GM12878 (cell line): ENCODE measurements at regions not wholly inside any gene's neighbourhood (a gene's known extent, or its start where the extent isn't known, plus 50 kb on each side); places are given as distances from the start of the nearest gene placed in this dataset.

Source experiments
- ATAC-seq: fragments of 200-7000 bp; cut with Tn5 transposase; 3 replicates; pipeline ENCODE4 v1.9.1; 2020; ENCODE audit warnings: mild to moderate bottlenecking, moderate library complexity
- BruUV-seq: library from RNA; stranded (reverse); fragments of 400-500 nt; replicated peaks from 2 replicates; lab custom pipeline; 2021; lab: Mats Ljungman, UMichigan
- CTCF ChIA-PET: fragments of 300-600 bp; sonication (Branson Sonifier 250); formaldehyde crosslinking; extraction: SDS; loops from one replicate; lab custom pipeline; 2021; ENCODE audit warnings: inconsistent platforms; lab: Yijun Ruan, JAX
- POLR2A ChIA-PET: fragments of 350-600 bp; formaldehyde crosslinking; extraction: SDS; loops from one replicate; lab custom pipeline; 2021; ENCODE audit warnings: inconsistent platforms; lab: Charles Lee
- RAD21 ChIA-PET: fragments of 300-600 bp; sonication (Branson Sonifier 250); formaldehyde crosslinking; loops from one replicate; lab custom pipeline; 2023; ENCODE audit warnings: antibody characterized with exemption; ENCODE audit not compliant: unreplicated experiment; lab: Charles Lee
- SMC1A ChIA-PET: fragments of 300-600 bp; sonication (Branson Sonifier 250); formaldehyde crosslinking; loops from one replicate; lab custom pipeline; 2023; ENCODE audit not compliant: unreplicated experiment, uncharacterized antibody; lab: Charles Lee
- DNase-seq: peaks from one replicate; pipeline ENCODE4 v3.0.0-alpha.2; 2011; ENCODE audit warnings: low read depth, low spot score
- FAIRE-seq: peaks from 3 replicates; lab custom pipeline; 2011; peaks lifted over from hg19 to GRCh38; lab: Jason Lieb, UNC
- H2AFZ ChIP-seq: 2 replicates; pipeline ENCODE4 v1.6.0; 2011; ENCODE audit warnings: low read depth, low read length, control low read depth; ENCODE audit not compliant: control insufficient read depth
- H3K27ac ChIP-seq: 2 replicates; pipeline ENCODE4 v1.5.1; 2011; ENCODE audit warnings: control low read depth; ENCODE audit not compliant: control insufficient read depth, insufficient read depth
- H3K27me3 ChIP-seq, 2 experiments: replicated peaks in 1 of 2; 2 replicates each; pipeline versions ENCODE4 v1.6.0 to v1.6.1; 2011; ENCODE audit warnings: low read length in 1 of 2; ENCODE audit not compliant: control insufficient read depth in 2 of 2, insufficient read depth in 2 of 2
- H3K36me3 ChIP-seq, 2 experiments: 2 replicates each; pipeline ENCODE4 v1.5.1; 2011; ENCODE audit warnings: low read length in 1 of 2; ENCODE audit not compliant: control insufficient read depth in 2 of 2, insufficient read depth in 2 of 2
- H3K4me1 ChIP-seq: 2 replicates; pipeline ENCODE4 v1.6.1; 2011; ENCODE audit warnings: mild to moderate bottlenecking, low read length, moderate library complexity, mixed read lengths; ENCODE audit not compliant: control insufficient read depth, insufficient read depth
- H3K4me2 ChIP-seq: 2 replicates; pipeline ENCODE4 v1.6.0; 2011; ENCODE audit warnings: control low read depth; ENCODE audit not compliant: control insufficient read depth, insufficient read depth
- H3K4me3 ChIP-seq: fragments of 200-600 bp; sonication (generic); 2 replicates; pipeline ENCODE4 v1.5.1; 2016
- H3K79me2 ChIP-seq: 2 replicates; pipeline ENCODE4 v1.6.0; 2011; ENCODE audit warnings: low read length; ENCODE audit not compliant: control insufficient read depth, insufficient read depth
- H3K9ac ChIP-seq: 2 replicates; pipeline ENCODE4 v1.8.0; 2011; ENCODE audit warnings: low read length, control low read depth, mixed read lengths; ENCODE audit not compliant: control insufficient read depth, insufficient read depth
- H3K9me3 ChIP-seq: replicated peaks from 3 replicates; pipeline ENCODE4 v1.5.1; 2011; ENCODE audit warnings: mild to moderate bottlenecking, low read length; ENCODE audit not compliant: control insufficient read depth, insufficient read depth
- H4K20me1 ChIP-seq: 2 replicates; pipeline ENCODE4 v1.6.0; 2011; ENCODE audit not compliant: control insufficient read depth, insufficient read depth
- BMI1 ChIP-seq: fragments of 450-650 bp; IDR thresholded peaks from 2 replicates; pipeline ENCODE4 v1.6.1; 2016; ENCODE audit warnings: mild to moderate bottlenecking, moderate library complexity, borderline replicate concordance
- CEBPZ ChIP-seq: fragments of 150-350 bp; IDR thresholded peaks from 2 replicates; pipeline ENCODE4 v1.6.1; 2016; ENCODE audit warnings: low read depth, low read length
- E2F4 ChIP-seq: IDR thresholded peaks from 2 replicates; pipeline ENCODE4 v1.6.1; 2012; ENCODE audit warnings: low read depth, low read length, improper control_type of control experiment
- E4F1 ChIP-seq: fragments of 450-650 bp; IDR thresholded peaks from 2 replicates; pipeline ENCODE4 v1.6.1; 2018; ENCODE audit warnings: borderline replicate concordance, mild to moderate bottlenecking; ENCODE audit not compliant: partially characterized antibody
- FOXK2 ChIP-seq: fragments of 450-650 bp; IDR thresholded peaks from 2 replicates; pipeline ENCODE4 v1.6.1; 2017; ENCODE audit warnings: mild to moderate bottlenecking, moderate library complexity
- GATAD2B ChIP-seq: fragments of 450-650 bp; conservative IDR thresholded peaks from 2 replicates; pipeline ENCODE4 v1.6.1; 2017; ENCODE audit warnings: low read depth, mild to moderate bottlenecking, moderate library complexity
- KLF5 ChIP-seq: fragments of 450-650 bp; IDR thresholded peaks from 2 replicates; pipeline ENCODE4 v1.6.1; 2014; ENCODE audit warnings: mild to moderate bottlenecking; ENCODE audit not compliant: partially characterized antibody
- MEF2A ChIP-seq: IDR thresholded peaks from 2 replicates; pipeline ENCODE4 v1.6.1; 2011; ENCODE audit warnings: low read depth, mild to moderate bottlenecking, low read length, moderate library complexity; ENCODE audit not compliant: insufficient read depth
- MLLT1 ChIP-seq: fragments of 450-650 bp; IDR thresholded peaks from 2 replicates; pipeline ENCODE4 v1.6.1; 2016; ENCODE audit warnings: mild to moderate bottlenecking
- POLR2AphosphoS2 ChIP-seq: IDR thresholded peaks from 2 replicates; pipeline ENCODE4 v1.6.1; 2011; ENCODE audit warnings: low read depth, mild to moderate bottlenecking, low read length, improper control_type of control experiment, moderate library complexity
- POLR2AphosphoS5 ChIP-seq: IDR thresholded peaks from 2 replicates; pipeline ENCODE4 v1.6.1; 2011; ENCODE audit warnings: mild to moderate bottlenecking, low read length, inconsistent platforms
- SIN3A ChIP-seq: IDR thresholded peaks from 2 replicates; pipeline ENCODE4 v1.6.1; 2012; ENCODE audit warnings: low read depth, low read length, improper control_type of control experiment
- SIX5 ChIP-seq: IDR thresholded peaks from 2 replicates; pipeline ENCODE4 v1.6.1; 2011; ENCODE audit warnings: mild to moderate bottlenecking, low read depth, low read length, moderate library complexity; ENCODE audit not compliant: severe bottlenecking
- SMAD5 ChIP-seq: IDR thresholded peaks from 2 replicates; pipeline ENCODE4 v1.6.1; 2016; ENCODE audit warnings: antibody characterized with exemption, low read depth
- STAT3 ChIP-seq: IDR thresholded peaks from 2 replicates; pipeline ENCODE4 v1.6.1; 2011; ENCODE audit warnings: low read depth, low read length, improper control_type of control experiment
- ZBED1 ChIP-seq: IDR thresholded peaks from 2 replicates; pipeline ENCODE4 v1.6.1; 2016; ENCODE audit warnings: borderline replicate concordance
- ZNF24 ChIP-seq: fragments of 450-650 bp; IDR thresholded peaks from 2 replicates; pipeline ENCODE4 v1.6.1; 2017; ENCODE audit warnings: antibody characterized with exemption, mild to moderate bottlenecking
- WGBS: methylation state at CpG from one replicate; pipeline ENCODE4 v1.1.6; 2016; ENCODE audit warnings: low lambda C conversion rate; ENCODE audit not compliant: insufficient replicate concordance, insufficient coverage; ENCODE audit errors: missing lambda C conversion rate; 5-methylcytosine and 5-hydroxymethylcytosine counted together
- in situ Hi-C: fragments of 300-500 bp; cut with MboI; formaldehyde crosslinking; loops from 9 replicates; pipeline ENCODE4 v1.14.3; 2018; ENCODE audit warnings: mixed read lengths
- intact Hi-C: fragments of 100-400 bp; cut with micrococcal nuclease; formaldehyde crosslinking; loops from one replicate; pipeline ENCODE4 v1.14.2; 2022; ENCODE audit not compliant: unreplicated experiment

GRCh38 chr6:40701352-40702007 is 114.3 kb upstream of the LRFN2 start:
- Histone ChIP-seq H3K4me1 (no peaks in the 10 kb centered on the region), H3K9me3 (no peaks in the 10 kb centered on the region), H3K27me3 (peaks cover 2 to 3% of the 10 kb centered on the region in 2 experiments; a peak in 2 of 4 replicates), H3K4me2 (no peak overlapping the region), H3K27ac (no peak overlapping the region), H2AFZ (no peak overlapping the region), H3K36me3 (no peaks in the 10 kb centered on the region), H3K9ac (no peak overlapping the region), H3K79me2 (no peaks in the 10 kb centered on the region), H4K20me1 (no peaks in the 10 kb centered on the region; the same call in 1 of the 2 replicates), H3K4me3 (no peak overlapping the region)
- FAIRE-seq: no peak
- ChIA-PET RAD21 (no interaction called here), CTCF (interaction anchor here (1.1 kb wide), 1 partner anchor 10 kb away, joined by 3 read pairs; no protein-coding TSS in a partner anchor), POLR2A (no interaction called here), SMC1A (no interaction called here)
- in situ Hi-C loops (no loop called here), intact Hi-C loops (no loop called here)
- WGBS: 2% methylated on average over 3 of the region's 3 CpGs
- ATAC-seq: no peak
- DNase-seq: no peak
- BruUV-seq: no TSS peak
- no peak for TF ChIP-seq SIN3A
- no peak for TF ChIP-seq SIX5
- no peak for TF ChIP-seq POLR2AphosphoS5
- no peak for TF ChIP-seq MLLT1
- no peak for TF ChIP-seq ZBED1
- no peak for TF ChIP-seq STAT3
- no peak for TF ChIP-seq GATAD2B
- TF ChIP-seq MEF2A: no peak
- TF ChIP-seq KLF5: no peak
- no peak for TF ChIP-seq SMAD5
- no peak for TF ChIP-seq E2F4
- TF ChIP-seq ZNF24: no peak
- no peak for TF ChIP-seq BMI1
- TF ChIP-seq POLR2AphosphoS2: no peak
- no peak for TF ChIP-seq CEBPZ
- TF ChIP-seq E4F1: no peak
- TF ChIP-seq FOXK2: no peak
